ENCODE measurements at regions not wholly inside any gene's neighbourhood (a gene's known extent, or its start where the extent isn't known, plus 50 kb on each side); places are given as distances from the start of the nearest gene placed in this dataset.

GRCh38 chr6:150667359-150667758 lies 67.7 kb downstream of the PLEKHG1 start:
- TF ChIP-seq MAX (IDR thresholded peaks at IDR 0.05) = no peak
- no peak for TF ChIP-seq TAF1 (IDR thresholded peaks at IDR 0.05; ENCODE audit: low read depth)
- no peak for TF ChIP-seq REST (IDR thresholded peaks at IDR 0.05; ENCODE audit: low read depth)
- TF ChIP-seq TEAD4 (IDR thresholded peaks at IDR 0.05) = no peak
- TF ChIP-seq RAD21 (IDR thresholded peaks at IDR 0.05; ENCODE audit: low read depth) = no peak
- no peak for TF ChIP-seq EP300 (IDR thresholded peaks at IDR 0.05; ENCODE audit: borderline replicate concordance)
